ENCODE measurements at regions not wholly inside any gene's neighbourhood (a gene's known extent, or its start where the extent isn't known, plus 50 kb on each side); places are given as distances from the start of the nearest gene placed in this dataset.

DNA sequence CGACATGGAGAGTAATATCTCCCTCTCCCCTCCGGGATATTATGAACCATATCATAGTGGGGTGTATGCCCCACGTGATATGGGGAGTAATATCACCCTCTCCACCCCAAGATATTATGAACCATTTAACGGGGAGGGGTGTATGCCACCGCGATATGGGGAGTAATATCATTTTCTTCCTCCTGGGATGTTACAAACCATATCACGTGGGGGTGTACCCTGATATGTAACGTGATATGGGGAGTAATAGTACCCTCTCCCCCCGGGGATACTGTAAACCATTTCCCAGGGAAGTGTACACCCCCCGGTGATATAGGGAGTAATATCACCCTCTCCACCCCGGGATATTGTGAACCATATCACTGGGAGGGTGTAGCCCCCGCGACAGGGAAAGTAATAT is 62.1 kb downstream of the ERICH4 start:
- TF ChIP-seq POLR2AphosphoS5 (IDR thresholded peaks at IDR 0.05) (no peak), POLR2A (IDR thresholded peaks at IDR 0.05) (no peak), EP300 (IDR thresholded peaks at IDR 0.05) (no peak)
- TF ChIP-seq, protein P1, sequence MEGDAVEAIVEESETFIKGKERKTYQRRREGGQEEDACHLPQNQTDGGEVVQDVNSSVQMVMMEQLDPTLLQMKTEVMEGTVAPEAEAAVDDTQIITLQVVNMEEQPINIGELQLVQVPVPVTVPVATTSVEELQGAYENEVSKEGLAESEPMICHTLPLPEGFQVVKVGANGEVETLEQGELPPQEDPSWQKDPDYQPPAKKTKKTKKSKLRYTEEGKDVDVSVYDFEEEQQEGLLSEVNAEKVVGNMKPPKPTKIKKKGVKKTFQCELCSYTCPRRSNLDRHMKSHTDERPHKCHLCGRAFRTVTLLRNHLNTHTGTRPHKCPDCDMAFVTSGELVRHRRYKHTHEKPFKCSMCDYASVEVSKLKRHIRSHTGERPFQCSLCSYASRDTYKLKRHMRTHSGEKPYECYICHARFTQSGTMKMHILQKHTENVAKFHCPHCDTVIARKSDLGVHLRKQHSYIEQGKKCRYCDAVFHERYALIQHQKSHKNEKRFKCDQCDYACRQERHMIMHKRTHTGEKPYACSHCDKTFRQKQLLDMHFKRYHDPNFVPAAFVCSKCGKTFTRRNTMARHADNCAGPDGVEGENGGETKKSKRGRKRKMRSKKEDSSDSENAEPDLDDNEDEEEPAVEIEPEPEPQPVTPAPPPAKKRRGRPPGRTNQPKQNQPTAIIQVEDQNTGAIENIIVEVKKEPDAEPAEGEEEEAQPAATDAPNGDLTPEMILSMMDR (IDR thresholded peaks at IDR 0.05) = no peak

Measured in upper lobe of left lung (tissue), 4 donors.